ENCODE measurements at regions not wholly inside any gene's neighbourhood (a gene's known extent, or its start where the extent isn't known, plus 50 kb on each side); places are given as distances from the start of the nearest gene placed in this dataset.
"Not testable (repeated sequence)": the region's sequence is repeated elsewhere in the genome, so short reads cannot be mapped to it uniquely, and the experiment has no call there.

- no peak for DNase-seq (ENCODE audit: low read depth)
Observed at GRCh38 chr20:46785958-46786357, 76.5 kb downstream of the SLC2A10 start.

DNA sequence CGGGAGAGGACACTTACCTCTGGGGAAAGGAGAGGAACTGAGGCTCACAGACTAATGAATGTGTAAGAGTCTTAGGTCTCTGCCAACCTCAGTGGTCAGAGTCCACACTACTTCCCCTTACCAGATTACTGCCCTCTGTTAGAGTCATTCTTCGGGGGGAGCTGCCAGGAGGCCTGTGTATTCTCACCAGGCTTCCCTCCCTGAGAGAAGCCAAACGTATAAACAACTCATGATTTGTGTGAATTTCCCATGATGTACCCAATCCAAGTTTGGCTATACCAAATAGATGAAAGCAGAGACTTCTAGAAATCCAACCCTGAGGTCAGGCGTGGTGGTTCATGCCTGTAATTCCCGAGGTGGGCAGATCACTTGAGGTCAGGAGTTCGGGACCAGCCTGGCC is 77.1 kb downstream of the SLC2A10 start:
- DNase-seq (ENCODE audit: low read depth): no peak

- no peak for DNase-seq (ENCODE audit: low read depth)
Observed at GRCh38 chr20:46787991-46788762, 78.7 kb downstream of the SLC2A10 start.

DNA sequence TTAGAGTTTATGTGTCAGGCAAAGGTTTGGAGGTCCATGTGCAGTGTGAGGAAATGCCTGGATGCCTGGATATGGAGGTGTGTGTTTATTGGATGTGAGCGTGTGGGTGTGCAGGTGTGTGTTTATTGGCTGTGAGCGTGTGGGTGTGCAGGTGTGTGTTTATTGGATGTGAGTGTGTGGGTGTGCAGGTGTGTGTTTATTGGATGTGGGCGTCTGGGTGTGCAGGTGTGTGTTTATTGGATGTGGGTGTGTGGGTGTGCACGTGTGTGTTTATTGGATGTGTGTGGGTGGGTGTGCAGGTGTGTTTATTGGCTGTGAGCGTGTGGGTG is 79.3 kb downstream of the SLC2A10 start:
- not testable (repeated sequence) for DNase-seq (ENCODE audit: low read depth)

DNA sequence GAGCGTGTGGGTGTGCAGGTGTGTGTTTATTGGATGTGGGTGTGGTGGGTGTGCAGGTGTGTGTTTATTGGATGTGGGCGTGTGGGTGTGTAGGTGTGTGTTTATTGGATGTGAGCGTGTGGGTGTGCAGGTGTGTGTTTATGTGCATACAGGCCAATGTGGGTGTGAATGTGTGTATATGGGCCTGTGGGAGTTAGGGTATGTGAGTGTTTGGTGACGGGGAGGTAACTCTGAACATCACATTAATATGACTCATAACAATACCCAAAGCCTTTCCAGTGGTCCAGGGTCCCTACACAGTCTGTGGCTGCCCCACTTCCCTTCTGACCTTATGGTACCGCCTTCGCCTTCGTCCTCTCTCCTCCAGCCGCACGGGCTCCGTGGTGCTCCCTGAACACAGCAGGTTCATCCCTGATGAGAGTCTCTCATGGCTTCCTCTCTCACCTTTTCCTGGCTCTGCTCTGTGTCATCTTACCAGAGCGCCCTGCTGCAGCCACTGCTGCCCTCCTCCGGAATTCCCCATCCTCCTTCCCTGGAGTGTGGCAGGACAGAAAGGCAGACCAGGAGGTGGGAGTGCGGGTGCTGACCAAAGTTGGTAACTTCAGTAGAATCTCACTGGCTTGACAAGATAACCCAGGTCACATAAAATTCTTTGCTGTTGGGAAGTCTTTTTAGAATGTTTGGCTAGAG is 80.0 kb downstream of the SLC2A10 start:
- DNase-seq (ENCODE audit: low read depth): no peak

DNA sequence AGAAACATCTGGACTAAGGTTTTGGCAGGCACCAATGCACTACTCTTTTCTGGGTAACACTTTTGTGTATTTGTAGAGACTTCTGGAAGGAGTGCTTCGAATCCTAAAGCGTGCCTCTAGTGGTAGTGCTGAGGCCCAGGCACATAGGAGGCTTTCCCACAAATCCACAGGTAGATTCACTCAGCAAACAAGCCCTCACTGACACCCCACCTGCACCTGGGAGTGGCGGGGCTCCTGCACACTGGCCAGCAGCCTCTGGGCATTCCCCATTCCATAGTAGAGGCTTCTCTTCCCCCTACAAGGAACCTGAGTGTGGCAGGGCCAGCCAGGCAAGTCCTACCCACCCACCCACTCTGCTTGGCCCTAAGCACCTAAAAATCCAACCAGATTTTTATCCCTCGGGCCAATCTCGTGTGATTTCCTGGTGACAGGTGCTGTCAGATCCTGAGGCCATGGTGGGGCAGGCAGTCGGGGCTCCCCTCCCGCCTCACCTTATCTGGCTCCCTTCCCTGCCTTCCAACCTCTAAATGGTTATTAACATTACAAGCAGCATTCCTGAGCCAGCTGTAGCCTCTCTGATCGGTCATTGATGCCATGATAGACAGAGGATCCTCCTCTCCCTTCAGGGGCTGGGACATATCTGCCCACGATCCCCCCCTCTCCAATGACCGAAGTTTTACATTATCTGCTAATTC is 82.4 kb downstream of the SLC2A10 start:
- no peak for DNase-seq (ENCODE audit: low read depth)

DNA sequence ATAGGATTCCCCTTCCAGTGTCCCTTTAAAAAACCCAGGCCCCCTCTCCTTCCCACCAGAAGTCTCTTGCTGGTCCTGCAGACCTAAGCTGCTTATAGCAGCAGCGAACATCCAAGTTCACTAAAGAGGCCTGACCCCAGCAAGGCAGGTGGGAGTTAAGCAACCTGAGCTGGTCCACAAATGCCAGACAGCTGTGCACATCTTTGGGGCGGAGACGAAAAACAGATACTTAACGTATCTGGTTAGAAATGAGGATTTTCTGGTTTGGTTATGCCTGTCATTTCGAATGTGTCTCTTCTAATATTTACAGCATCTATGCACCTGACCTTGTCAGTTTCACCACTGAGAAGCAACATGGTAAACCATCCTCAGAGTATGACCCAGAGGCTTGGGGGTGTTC is 87.8 kb downstream of the SLC2A10 start:
- DNase-seq (ENCODE audit: low read depth): no peak

DNA sequence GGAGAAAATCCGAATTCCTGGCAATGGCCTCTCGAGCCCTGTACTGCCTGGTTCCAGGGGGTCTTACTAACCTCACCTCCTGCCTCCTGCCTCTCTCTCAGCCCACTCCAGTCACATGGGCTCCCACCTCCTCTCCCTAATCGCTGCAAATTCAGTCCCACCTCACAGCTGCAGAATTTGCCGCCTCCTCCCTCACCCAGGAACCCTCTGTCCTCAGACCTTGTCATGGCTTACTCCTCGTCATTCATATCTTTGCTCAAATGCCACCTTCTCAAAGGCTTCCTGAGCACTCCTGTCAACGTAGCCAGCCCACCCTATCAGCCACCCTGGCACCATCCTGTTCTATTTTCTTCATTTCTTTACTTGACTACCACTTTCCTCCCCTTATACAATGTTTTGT is 89.0 kb downstream of the SLC2A10 start:
- no peak for DNase-seq (ENCODE audit: low read depth)

DNA sequence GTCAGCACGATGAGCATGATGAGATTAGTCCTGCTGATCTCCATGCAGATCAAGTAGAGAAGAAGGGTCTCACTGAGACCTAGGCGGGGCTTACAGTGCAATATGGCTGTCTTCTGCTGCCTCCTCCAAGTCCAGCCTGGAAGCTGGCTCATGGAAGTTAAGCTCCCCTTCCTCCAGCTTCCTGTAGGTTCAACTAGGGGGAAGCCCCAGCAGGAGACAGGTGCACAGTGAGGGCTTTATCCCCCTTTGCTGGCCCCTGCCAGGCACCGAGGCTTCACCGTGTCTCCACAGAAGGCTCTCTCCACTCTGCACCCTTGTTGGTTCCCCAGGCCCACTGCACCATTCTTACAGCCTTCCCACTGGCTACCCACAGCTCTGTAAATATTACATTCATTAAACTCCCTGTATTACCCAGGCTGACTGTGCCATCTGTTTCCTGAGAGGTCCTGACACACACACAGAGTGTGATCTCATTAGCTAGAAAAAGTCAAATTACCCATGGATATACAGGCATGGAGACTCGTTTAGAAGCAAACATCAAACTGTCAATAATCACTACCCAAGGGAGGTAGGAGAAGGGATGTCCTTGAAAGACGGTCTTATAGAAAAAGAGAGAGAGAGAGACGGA is 90.4 kb downstream of the SLC2A10 start:
- DNase-seq (ENCODE audit: low read depth): no peak

DNA sequence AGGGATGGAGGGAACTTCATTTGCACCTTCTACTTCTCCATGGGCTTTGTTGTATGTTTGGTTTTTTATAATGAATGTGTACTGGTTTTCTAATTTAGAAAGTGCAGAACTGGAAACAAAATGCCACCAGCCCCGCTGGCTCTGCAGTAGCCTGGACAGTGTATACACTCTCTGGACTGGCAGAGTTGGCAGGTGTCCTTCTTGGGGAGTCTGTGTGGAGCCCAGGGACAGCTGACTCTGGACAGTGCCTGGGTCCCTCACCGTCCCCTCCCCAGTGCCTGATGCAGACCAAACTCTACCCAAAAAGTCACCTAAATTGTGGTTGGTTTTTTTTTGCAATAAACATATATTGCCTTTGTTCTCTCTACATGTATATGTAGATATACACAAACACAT is 91.0 kb downstream of the SLC2A10 start:
- no peak for DNase-seq (ENCODE audit: low read depth)

DNA sequence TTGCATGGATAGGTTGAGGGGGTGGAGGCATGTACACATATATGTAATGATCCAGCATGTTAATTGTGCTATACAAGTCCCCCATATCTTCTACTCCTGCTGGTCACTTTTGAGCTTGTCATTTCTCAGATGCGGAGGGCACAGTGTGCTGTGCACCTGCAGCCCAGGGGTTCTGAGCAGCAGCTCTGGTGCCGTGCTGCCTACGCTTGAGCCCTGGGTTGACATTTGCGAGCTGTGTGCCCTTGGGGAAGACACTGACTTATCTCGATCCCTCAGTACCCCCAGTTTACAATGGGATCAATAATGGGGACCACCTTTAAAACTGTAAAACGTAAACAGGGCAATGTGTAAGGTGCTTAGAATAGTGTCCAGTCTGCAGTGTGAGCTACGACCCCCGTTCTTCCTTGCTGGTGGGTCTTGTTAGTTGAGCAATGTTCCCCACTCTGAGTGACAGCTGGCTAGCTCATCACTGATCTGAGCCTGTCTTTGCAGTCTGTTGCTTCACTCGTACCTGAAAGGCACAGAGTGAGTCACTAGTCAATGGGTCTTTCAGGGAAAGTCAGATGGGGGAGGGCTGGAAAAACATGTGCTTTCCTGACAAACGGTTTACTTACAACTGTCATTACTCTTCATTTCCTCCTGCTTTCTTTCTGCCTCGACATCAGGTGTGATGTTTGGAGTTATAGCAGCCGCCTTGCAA is 91.7 kb downstream of the SLC2A10 start:
- no peak for DNase-seq (ENCODE audit: low read depth)

GRCh38 chr20:46802722-46803121 is 91.9 kb upstream of the EYA2 start:
- no peak for DNase-seq (ENCODE audit: low read depth)

DNA sequence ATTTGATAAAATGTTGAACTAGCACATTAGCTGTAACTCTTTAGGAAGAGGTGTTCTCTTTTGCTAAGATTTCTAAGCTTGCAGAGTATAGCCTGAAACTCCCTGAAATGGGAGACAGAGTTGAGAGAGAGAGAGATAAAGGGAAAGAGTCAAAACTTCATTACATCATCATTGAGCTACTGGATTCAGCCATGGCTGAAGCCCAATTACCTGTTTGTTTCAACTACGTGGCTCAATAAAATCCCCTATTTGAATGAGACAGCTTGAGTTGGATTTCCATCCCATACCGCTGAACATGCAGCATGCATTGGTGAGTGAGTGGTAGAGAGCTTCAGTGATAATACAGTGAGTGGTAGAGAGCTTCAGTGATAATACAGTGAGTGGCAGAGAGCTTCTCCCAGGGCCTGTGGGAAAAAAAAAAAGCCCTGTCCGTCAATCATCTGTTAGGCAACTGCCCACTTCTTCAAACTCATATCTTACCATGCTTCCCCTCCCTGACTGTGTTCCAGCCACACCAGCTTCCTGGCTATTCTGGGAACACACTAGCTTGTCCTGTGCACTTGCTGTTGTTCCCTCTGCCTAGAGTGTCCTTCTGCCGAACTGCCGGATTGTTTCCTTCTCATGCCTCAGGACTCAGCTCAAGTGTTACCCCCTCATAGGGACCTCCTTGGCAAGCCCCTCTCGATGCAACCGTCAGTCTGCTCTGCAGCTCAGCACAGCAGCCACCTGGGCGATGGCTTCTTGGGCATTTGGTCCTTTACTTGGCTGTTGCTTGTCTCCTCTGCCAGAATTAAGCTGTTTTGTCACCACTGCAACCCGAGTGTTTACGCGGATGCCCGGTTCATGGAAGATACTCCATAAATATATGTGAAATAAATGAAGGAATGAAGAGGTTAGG is 91.3 kb upstream of the EYA2 start:
- no peak for DNase-seq (ENCODE audit: low read depth)

GRCh38 chr20:46804126-46804525 is 90.5 kb upstream of the EYA2 start:
- no peak for DNase-seq (ENCODE audit: low read depth)

- no peak for DNase-seq (ENCODE audit: low read depth)
Observed at GRCh38 chr20:46805836-46806235, 88.8 kb upstream of the EYA2 start.

- DNase-seq (ENCODE audit: low read depth): no peak
Observed at GRCh38 chr20:46807998-46808397, 86.6 kb upstream of the EYA2 start.

GRCh38 chr20:46808565-46808964 is 86.1 kb upstream of the EYA2 start:
- no peak for DNase-seq (ENCODE audit: low read depth)

DNA sequence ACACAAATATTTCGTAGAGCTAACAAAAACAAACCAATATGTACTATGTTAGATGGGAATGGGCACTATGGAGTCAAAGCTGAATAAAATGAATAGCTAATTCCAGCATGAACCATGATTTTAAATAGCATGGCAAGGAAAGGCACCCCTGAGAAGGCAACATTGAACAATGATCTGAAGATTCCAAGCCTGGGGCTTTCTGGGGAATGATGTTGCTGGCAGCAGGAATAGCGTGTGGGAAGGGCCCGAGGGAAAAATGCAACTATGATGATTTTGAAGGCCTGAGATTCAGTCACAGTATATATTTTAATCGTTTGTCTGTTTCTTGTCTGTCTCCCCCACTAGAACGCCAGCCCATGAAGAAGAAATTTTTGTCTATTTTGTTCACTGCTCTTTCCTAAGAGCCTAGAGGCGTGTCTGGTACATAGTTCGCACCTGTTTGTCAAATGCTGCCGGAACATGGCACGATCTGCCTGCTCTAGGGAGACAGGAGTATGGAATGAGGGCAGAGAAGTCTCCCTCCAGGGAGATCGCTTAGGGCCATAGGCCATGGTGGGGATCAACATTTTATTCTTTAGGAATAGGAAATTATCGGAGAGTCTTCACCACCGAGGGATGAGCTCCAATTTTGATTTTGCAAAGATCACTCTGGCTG is 84.8 kb upstream of the EYA2 start:
- DNase-seq (ENCODE audit: low read depth): no peak

DNA sequence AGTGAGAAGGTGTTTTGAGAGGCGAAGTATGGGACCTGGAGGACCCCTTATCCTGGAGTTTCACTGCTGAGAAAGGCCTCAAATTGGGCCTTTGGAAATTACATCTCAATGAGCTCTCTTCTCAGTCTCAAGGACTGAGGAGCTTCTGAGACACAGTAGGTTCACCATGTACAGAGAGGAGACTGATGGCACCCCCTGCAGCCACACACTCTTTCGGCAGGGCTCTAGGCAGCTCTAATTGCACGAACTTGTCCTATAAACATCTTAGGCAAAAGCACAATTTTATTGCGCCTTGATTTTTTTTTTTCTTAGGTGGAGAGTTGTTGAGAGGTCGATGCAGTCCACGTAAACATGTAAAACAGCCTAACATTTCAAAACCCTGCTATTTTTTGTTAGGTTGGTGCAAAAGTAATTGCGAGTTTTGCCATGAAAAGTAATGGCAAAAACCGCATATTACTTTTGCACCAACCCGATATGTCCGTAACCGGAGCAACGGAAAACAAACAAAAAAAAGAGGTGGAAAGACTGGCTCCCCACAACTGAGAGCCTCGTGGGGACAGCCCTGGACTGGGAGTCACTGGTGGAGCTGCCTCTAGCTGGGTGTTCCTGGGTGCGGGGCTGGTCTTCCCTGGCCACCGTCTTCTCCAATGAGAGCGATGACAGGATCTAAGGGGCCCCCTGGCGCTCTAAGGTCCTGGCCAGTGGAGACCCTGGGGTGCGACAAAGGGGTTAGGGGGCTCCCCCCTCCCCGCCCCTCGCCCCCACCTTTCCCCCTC is 84.0 kb upstream of the EYA2 start:
- no peak for DNase-seq (ENCODE audit: low read depth)

All from forelimb muscle (tissue), 1 donor.